HK-2 (cell line): ENCODE measurements at regions not wholly inside any gene's neighbourhood (a gene's known extent, or its start where the extent isn't known, plus 50 kb on each side); places are given as distances from the start of the nearest gene placed in this dataset.

Experiments
- DNase-seq: peaks from one replicate; pipeline ENCODE4 v3.0.0-alpha.2; 2018; ENCODE audit not compliant: unreplicated experiment

- DNase-seq = no peak
These were observed 309.6 kb upstream of the EDNRB start for GRCh38 chr13:78228211-78228610.

- DNase-seq = no peak
These were observed 309.1 kb upstream of the EDNRB start for GRCh38 chr13:78227709-78228108.

GRCh38 chr13:78215458-78216108 lies 297.0 kb upstream of the EDNRB start:
- DNase-seq = no peak

- no peak for DNase-seq
These were observed 282.8 kb upstream of the EDNRB start for GRCh38 chr13:78201411-78201810.

GRCh38 chr13:78198821-78199220 lies 280.2 kb upstream of the EDNRB start:
- DNase-seq = no peak

- no peak for DNase-seq
These were observed 279.8 kb upstream of the EDNRB start for GRCh38 chr13:78198419-78198818.

- no peak for DNase-seq
These were observed 278.6 kb upstream of the EDNRB start for GRCh38 chr13:78197231-78197630.

- DNase-seq = no peak
These were observed 276.4 kb upstream of the EDNRB start for GRCh38 chr13:78194904-78195639.

GRCh38 chr13:78193846-78194245 lies 275.2 kb upstream of the EDNRB start:
- DNase-seq = no peak

- no peak for DNase-seq
These were observed 274.1 kb upstream of the EDNRB start for GRCh38 chr13:78192716-78193115.

- no peak for DNase-seq
These were observed 271.7 kb upstream of the EDNRB start for GRCh38 chr13:78190296-78190695.

GRCh38 chr13:78187781-78188180 lies 269.1 kb upstream of the EDNRB start:
- DNase-seq = no peak

- DNase-seq = no peak
These were observed 267.1 kb upstream of the EDNRB start for GRCh38 chr13:78185700-78186099.

GRCh38 chr13:78183732-78184131 lies 265.1 kb upstream of the EDNRB start:
- DNase-seq = no peak

- DNase-seq = no peak
These were observed 264.2 kb upstream of the EDNRB start for GRCh38 chr13:78182813-78183212.

- no peak for DNase-seq
These were observed 258.7 kb upstream of the EDNRB start for GRCh38 chr13:78177306-78177705.

- DNase-seq = no peak
These were observed 258.2 kb upstream of the EDNRB start for GRCh38 chr13:78176880-78177279.

GRCh38 chr13:78169386-78169785 lies 250.8 kb upstream of the EDNRB start:
- no peak for DNase-seq

GRCh38 chr13:78168981-78169380 lies 250.3 kb upstream of the EDNRB start:
- no peak for DNase-seq

GRCh38 chr13:78161266-78161665 lies 242.6 kb upstream of the EDNRB start:
- DNase-seq = no peak

- DNase-seq = no peak
These were observed 242.2 kb upstream of the EDNRB start for GRCh38 chr13:78160793-78161192.

GRCh38 chr13:78152415-78152814 lies 233.8 kb upstream of the EDNRB start:
- no peak for DNase-seq

- DNase-seq = no peak
These were observed 229.3 kb upstream of the EDNRB start for GRCh38 chr13:78147905-78148304.

GRCh38 chr13:78145276-78145675 lies 226.6 kb upstream of the EDNRB start:
- no peak for DNase-seq
